Parathyroid adenoma (tissue), 2 donors: ENCODE measurements at regions not wholly inside any gene's neighbourhood (a gene's known extent, or its start where the extent isn't known, plus 50 kb on each side); places are given as distances from the start of the nearest gene placed in this dataset.
A peak's percentile ranks its signal among the peaks of the same experiment; 100 is the strongest.

Experiments used
- H2AFZ ChIP-seq: fragments of 300-600 bp; sonication (generic); one replicate; pipeline ENCODE4 v1.7.0; 2017; ENCODE audit warnings: antibody characterized with exemption, mild to moderate bottlenecking
- H3K27ac ChIP-seq: fragments of 300-600 bp; sonication (generic); one replicate; pipeline ENCODE4 v1.7.0; 2017
- H3K27me3 ChIP-seq: fragments of 300-600 bp; sonication (generic); one replicate; pipeline ENCODE4 v1.7.0; 2017; ENCODE audit warnings: low read length; ENCODE audit not compliant: control insufficient read depth, insufficient read depth
- H3K36me3 ChIP-seq: fragments of 300-600 bp; sonication (generic); one replicate; pipeline ENCODE4 v1.7.0; 2017; ENCODE audit warnings: low read length; ENCODE audit not compliant: control insufficient read depth, insufficient read depth
- H3K4me1 ChIP-seq: fragments of 300-600 bp; sonication (generic); one replicate; pipeline ENCODE4 v1.7.0; 2017; ENCODE audit warnings: control low read depth
- H3K4me2 ChIP-seq: fragments of 300-600 bp; sonication (generic); one replicate; pipeline ENCODE4 v1.7.0; 2017; ENCODE audit warnings: low read length
- H3K4me3 ChIP-seq: fragments of 300-600 bp; sonication (generic); one replicate; pipeline ENCODE4 v1.7.0; 2017; ENCODE audit warnings: low read depth, low read length
- H3K79me2 ChIP-seq: fragments of 300-600 bp; sonication (generic); one replicate; pipeline ENCODE4 v1.7.0; 2017; ENCODE audit warnings: control low read depth
- H3K9ac ChIP-seq: fragments of 300-600 bp; sonication (generic); one replicate; pipeline ENCODE4 v1.7.0; 2017; ENCODE audit warnings: mild to moderate bottlenecking
- H3K9me3 ChIP-seq: fragments of 300-600 bp; sonication (generic); one replicate; pipeline ENCODE4 v1.7.0; 2017; ENCODE audit warnings: low read length; ENCODE audit not compliant: control insufficient read depth
- TF ChIP-seq, protein P1 (sequence below): fragments of 300-600 bp; sonication (generic); IDR thresholded peaks from one replicate; pipeline ENCODE4 v1.7.0; 2017; ENCODE audit warnings: antibody characterized with exemption, mild to moderate bottlenecking
- donor health status: primary hyperparathyroidism.

DNA sequence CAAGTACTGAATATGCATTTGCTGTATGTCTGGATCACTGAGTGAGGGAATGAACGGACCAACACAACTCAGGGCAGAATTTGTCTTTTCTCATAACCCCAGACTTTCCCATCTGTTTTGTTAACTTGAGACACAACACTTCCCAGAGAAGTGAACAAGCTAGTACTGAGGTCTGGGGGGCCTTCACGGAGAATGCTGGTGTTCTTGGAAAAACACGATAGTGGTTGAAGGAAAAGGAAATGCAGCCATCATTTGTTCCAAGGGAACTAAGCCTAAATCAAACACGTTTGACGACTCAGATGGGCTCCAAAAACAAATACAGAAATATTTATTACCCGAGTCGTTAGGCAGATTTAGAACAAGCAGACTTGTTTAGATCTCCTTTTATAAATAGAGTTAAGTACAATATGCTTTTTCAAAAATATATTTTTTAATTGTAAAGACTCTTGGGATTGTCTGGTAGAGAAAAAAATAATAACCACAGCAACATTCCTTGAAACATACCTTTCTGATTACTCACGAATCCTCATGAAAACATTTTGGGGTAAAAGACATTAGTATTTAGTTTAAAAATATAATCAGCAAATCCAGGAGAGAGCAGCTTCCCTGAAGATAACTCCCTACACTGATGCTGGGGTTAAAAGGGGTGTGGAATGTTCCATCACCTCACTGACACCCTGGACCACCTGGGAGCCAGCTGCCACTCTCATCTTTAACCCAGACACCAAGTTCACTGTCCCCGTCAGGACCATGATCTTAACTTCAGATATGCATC, 427.7 kb upstream of the RUNX1 start:
- H3K36me3 ChIP-seq = no peaks in the 10 kb centered on the region
- no peak overlapping the region for H3K9ac ChIP-seq
- no peak overlapping the region for H2AFZ ChIP-seq
- no peaks in the 10 kb centered on the region for H3K4me1 ChIP-seq
- H3K27ac ChIP-seq = peak overlapping the region; percentile 65
- TF ChIP-seq, protein P1, sequence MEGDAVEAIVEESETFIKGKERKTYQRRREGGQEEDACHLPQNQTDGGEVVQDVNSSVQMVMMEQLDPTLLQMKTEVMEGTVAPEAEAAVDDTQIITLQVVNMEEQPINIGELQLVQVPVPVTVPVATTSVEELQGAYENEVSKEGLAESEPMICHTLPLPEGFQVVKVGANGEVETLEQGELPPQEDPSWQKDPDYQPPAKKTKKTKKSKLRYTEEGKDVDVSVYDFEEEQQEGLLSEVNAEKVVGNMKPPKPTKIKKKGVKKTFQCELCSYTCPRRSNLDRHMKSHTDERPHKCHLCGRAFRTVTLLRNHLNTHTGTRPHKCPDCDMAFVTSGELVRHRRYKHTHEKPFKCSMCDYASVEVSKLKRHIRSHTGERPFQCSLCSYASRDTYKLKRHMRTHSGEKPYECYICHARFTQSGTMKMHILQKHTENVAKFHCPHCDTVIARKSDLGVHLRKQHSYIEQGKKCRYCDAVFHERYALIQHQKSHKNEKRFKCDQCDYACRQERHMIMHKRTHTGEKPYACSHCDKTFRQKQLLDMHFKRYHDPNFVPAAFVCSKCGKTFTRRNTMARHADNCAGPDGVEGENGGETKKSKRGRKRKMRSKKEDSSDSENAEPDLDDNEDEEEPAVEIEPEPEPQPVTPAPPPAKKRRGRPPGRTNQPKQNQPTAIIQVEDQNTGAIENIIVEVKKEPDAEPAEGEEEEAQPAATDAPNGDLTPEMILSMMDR = no peak
- H3K79me2 ChIP-seq = no peaks in the 10 kb centered on the region
- no peak overlapping the region for H3K4me3 ChIP-seq
- no peaks in the 10 kb centered on the region for H3K9me3 ChIP-seq
- H3K4me2 ChIP-seq = no peak overlapping the region
- no peaks in the 10 kb centered on the region for H3K27me3 ChIP-seq

DNA sequence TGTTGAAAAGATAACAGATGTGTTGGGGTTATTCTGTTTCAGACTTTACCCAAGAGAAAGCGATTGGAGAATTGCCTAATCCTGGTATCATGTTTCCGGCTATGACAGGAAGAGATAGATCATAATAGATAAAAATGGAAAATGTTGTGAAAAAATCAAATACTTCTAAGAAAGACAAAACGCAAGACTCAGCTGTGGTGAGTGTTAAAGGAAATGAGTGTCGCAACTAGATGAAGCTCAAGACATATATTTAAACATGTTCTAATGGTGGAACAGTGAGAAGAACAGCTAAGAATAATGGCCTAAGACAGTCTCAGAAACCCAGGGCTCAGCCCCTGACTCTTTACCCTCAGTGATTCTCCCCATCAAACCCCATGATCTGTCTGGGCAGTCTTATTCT, 426.7 kb upstream of the RUNX1 start:
- no peaks in the 10 kb centered on the region for H3K79me2 ChIP-seq
- TF ChIP-seq, protein P1 = no peak
- H3K9ac ChIP-seq = no peak overlapping the region
- H2AFZ ChIP-seq = no peak overlapping the region
- H3K4me1 ChIP-seq = no peaks in the 10 kb centered on the region
- H3K27me3 ChIP-seq = no peaks in the 10 kb centered on the region
- no peak overlapping the region for H3K4me2 ChIP-seq
- peak overlapping the region; percentile 65 for H3K27ac ChIP-seq
- no peak overlapping the region for H3K4me3 ChIP-seq
- H3K36me3 ChIP-seq = no peaks in the 10 kb centered on the region
- no peaks in the 10 kb centered on the region for H3K9me3 ChIP-seq

DNA sequence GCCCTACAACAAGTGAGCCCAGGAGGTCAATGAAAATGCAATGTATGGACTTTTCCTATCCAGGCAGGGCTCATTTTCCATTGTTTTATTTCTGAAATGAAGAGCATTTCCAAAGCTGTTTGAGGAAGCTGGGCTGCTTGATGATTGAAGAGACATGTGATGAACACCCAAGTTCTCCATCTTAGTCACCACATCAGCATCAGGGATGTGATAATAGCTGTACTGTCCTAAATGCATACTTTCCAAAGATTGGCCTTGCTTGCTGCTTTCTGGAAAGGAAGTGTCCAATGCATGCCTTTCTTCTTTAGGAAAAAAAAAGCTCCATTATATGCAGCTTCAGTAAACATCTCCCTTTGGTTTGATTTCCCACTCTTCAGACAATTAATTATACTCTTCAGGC, 425.9 kb upstream of the RUNX1 start:
- TF ChIP-seq, protein P1 = no peak
- Histone ChIP-seq H3K79me2 (no peaks in the 10 kb centered on the region), H3K27ac (no peak overlapping the region), H2AFZ (no peak overlapping the region), H3K9me3 (no peaks in the 10 kb centered on the region), H3K4me1 (no peaks in the 10 kb centered on the region), H3K9ac (no peak overlapping the region), H3K4me3 (no peak overlapping the region), H3K36me3 (no peaks in the 10 kb centered on the region), H3K27me3 (no peaks in the 10 kb centered on the region), H3K4me2 (no peak overlapping the region)

DNA sequence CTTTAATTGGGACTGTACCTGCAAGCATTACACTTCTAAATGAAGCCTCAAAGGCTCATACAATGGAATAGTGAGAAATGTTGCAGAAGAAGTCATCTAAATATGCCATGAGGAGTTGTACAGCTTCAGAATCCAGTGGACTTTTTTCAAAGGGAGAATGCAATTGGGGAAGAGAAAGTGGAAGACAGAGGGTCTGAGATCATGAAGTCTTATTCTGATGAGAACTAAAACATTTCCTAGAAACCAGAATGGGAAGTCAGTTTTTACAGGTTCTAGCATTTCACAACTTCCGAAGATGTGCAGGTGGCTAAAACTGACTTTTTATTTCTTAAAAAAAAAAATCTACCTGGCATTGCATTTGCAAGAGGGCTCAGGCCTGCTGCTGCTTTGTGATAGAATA, 424.4 kb upstream of the RUNX1 start:
- TF ChIP-seq, protein P1 = no peak
- Histone ChIP-seq H3K27ac (no peak overlapping the region), H2AFZ (no peak overlapping the region), H3K79me2 (no peaks in the 10 kb centered on the region), H3K36me3 (no peaks in the 10 kb centered on the region), H3K9me3 (no peaks in the 10 kb centered on the region), H3K27me3 (no peaks in the 10 kb centered on the region), H3K4me3 (no peak overlapping the region), H3K9ac (no peak overlapping the region), H3K4me2 (no peak overlapping the region), H3K4me1 (no peaks in the 10 kb centered on the region)

DNA sequence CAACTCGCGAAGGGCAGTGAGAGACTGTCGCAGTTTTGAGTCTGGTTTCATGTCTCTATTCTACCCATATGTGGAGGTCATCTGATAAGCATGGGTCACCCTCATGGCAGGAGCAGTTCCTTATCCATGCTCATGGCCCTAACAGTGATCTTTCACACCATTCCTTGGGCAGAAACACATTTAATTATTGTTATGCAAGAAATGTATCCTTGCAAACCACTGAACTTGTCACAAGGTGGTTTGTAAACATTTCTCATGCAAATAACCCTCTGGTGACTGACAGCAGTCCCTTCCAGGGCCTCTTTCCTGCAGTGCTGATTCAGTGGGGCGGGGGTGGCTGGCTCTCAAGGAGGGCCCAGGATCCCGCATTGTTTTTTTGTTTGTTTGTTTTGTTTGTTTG, 421.4 kb upstream of the RUNX1 start:
- TF ChIP-seq, protein P1 = no peak
- no peak overlapping the region for H3K27ac ChIP-seq
- no peaks in the 10 kb centered on the region for H3K79me2 ChIP-seq
- no peaks in the 10 kb centered on the region for H3K9me3 ChIP-seq
- no peaks in the 10 kb centered on the region for H3K36me3 ChIP-seq
- no peaks in the 10 kb centered on the region for H3K4me1 ChIP-seq
- H2AFZ ChIP-seq = no peak overlapping the region
- no peak overlapping the region for H3K9ac ChIP-seq
- H3K4me2 ChIP-seq = no peak overlapping the region
- no peak overlapping the region for H3K4me3 ChIP-seq
- H3K27me3 ChIP-seq = no peaks in the 10 kb centered on the region
